Tibial artery (tissue), 4 donors: ENCODE measurements at regions not wholly inside any gene's neighbourhood (a gene's known extent, or its start where the extent isn't known, plus 50 kb on each side); places are given as distances from the start of the nearest gene placed in this dataset.

Experiments used
- DNase-seq, 2 donors: peaks; one replicate each; pipeline ENCODE4 v3.0.0-alpha.2; 2019
- H3K27ac ChIP-seq, 2 donors: fragments of 200-600 bp; sonication (generic) in 1 of 2; 1 replicate in 1 of 2; 2 replicates in 1 of 2; pipeline ENCODE4 v1.5.1; 2018 to 2019; ENCODE audit warnings: mild to moderate bottlenecking in 1 of 2
- H3K27me3 ChIP-seq, 2 donors: fragments of 200-600 bp; sonication (generic) in 1 of 2; one replicate each; pipeline versions ENCODE4 v1.5.1 to v1.6.0; 2016 to 2019
- H3K36me3 ChIP-seq, 3 donors: fragments of 200-600 bp; sonication (generic) in 2 of 3; one replicate each; pipeline ENCODE4 v1.5.1; 2016 to 2019; ENCODE audit warnings: mild to moderate bottlenecking in 2 of 3
- H3K4me1 ChIP-seq, 4 donors: fragments of 200-600 bp; sonication (generic) in 2 of 4; 1 replicate in 3 of 4; 2 replicates in 1 of 4; pipeline ENCODE4 v1.5.1; 2016 to 2019
- H3K4me3 ChIP-seq, 2 donors: fragments of 200-600 bp; sonication (generic) in 1 of 2; 1 replicate in 1 of 2; 2 replicates in 1 of 2; pipeline ENCODE4 v1.5.1; 2018 to 2019; ENCODE audit warnings: mild to moderate bottlenecking in 2 of 2
- H3K9me3 ChIP-seq, 3 donors: fragments of 200-600 bp; sonication (generic) in 1 of 3; one replicate each; pipeline ENCODE4 v1.5.1; 2016 to 2019
- CTCF ChIP-seq, 2 experiments: fragments of 200-600 bp in 1 of 2; fragments of 450-650 bp in 1 of 2; IDR thresholded peaks; one replicate each; pipeline ENCODE4 v1.5.1; 2017 to 2019; ENCODE audit warnings: antibody characterized with exemption in 2 of 2, mild to moderate bottlenecking in 1 of 2, moderate library complexity in 1 of 2
- intact Hi-C: fragments of 100-400 bp; cut with DNase I; formaldehyde crosslinking; loops from one replicate; pipeline ENCODE4 v1.15.0; 2023; ENCODE audit warnings: low total_unique reads

GRCh38 chr2:239607517-239608191, 206.8 kb upstream of the HDAC4 start:
- no peak for TF ChIP-seq CTCF (IDR thresholded peaks at IDR 0.05)
- intact Hi-C loops = no loop called here
- peak in 1 of 2 donors; percentile 50 for DNase-seq

GRCh38 chr2:239606741-239607516, 206.1 kb upstream of the HDAC4 start:
- Histone ChIP-seq H3K27ac (no peak overlapping the region), H3K4me3 (no peak overlapping the region), H3K4me1 (no peaks in the 10 kb centered on the region), H3K9me3 (peaks cover 0 to 6% (median 4%) of the 10 kb centered on the region in 3 donors), H3K36me3 (no peaks in the 10 kb centered on the region), H3K27me3 (peaks cover 0 to 40% of the 10 kb centered on the region in 2 donors)
- intact Hi-C loops = no loop called here
- DNase-seq = no peak
- no peak for TF ChIP-seq CTCF (IDR thresholded peaks at IDR 0.05)

More at GRCh38 chr2:239607517-239608191, 206.8 kb upstream of the HDAC4 start:
- Histone ChIP-seq H3K9me3 (peaks cover 0 to 6% (median 4%) of the 10 kb centered on the region in 3 donors), H3K36me3 (no peaks in the 10 kb centered on the region), H3K4me1 (no peaks in the 10 kb centered on the region), H3K27me3 (peaks cover 0 to 33% of the 10 kb centered on the region in 2 donors), H3K27ac (no peak overlapping the region), H3K4me3 (no peak overlapping the region)

GRCh38 chr2:239605976-239606375, 205.2 kb upstream of the HDAC4 start:
- no peak for DNase-seq
- intact Hi-C loops = no loop called here
- H3K4me1 ChIP-seq = no peaks in the 10 kb centered on the region
- H3K36me3 ChIP-seq = no peaks in the 10 kb centered on the region
- H3K4me3 ChIP-seq = no peak overlapping the region
- H3K27ac ChIP-seq = no peak overlapping the region
- H3K27me3 ChIP-seq = peaks cover 0 to 42% of the 10 kb centered on the region in 2 donors
- no peak for TF ChIP-seq CTCF (IDR thresholded peaks at IDR 0.05)
- H3K9me3 ChIP-seq = peaks cover 0 to 6% (median 4%) of the 10 kb centered on the region in 3 donors

- no peak overlapping the region for H3K4me3 ChIP-seq
- peaks cover 0 to 6% (median 4%) of the 10 kb centered on the region in 3 donors for H3K9me3 ChIP-seq
- DNase-seq = no peak
- intact Hi-C loops = no loop called here
- TF ChIP-seq CTCF (IDR thresholded peaks at IDR 0.05) = no peak
- no peaks in the 10 kb centered on the region for H3K36me3 ChIP-seq
- no peak overlapping the region for H3K27ac ChIP-seq
- H3K27me3 ChIP-seq = peaks cover 0 to 42% of the 10 kb centered on the region in 2 donors
- no peaks in the 10 kb centered on the region for H3K4me1 ChIP-seq
Observed at GRCh38 chr2:239605409-239605808, 204.6 kb upstream of the HDAC4 start.

GRCh38 chr2:239604861-239605260, 204.0 kb upstream of the HDAC4 start:
- Histone ChIP-seq H3K27ac (no peak overlapping the region), H3K4me3 (no peak overlapping the region), H3K36me3 (no peaks in the 10 kb centered on the region), H3K9me3 (peaks cover 0 to 6% (median 4%) of the 10 kb centered on the region in 3 donors), H3K4me1 (no peaks in the 10 kb centered on the region), H3K27me3 (peaks cover 0 to 42% of the 10 kb centered on the region in 2 donors)
- DNase-seq = no peak
- no peak for TF ChIP-seq CTCF (IDR thresholded peaks at IDR 0.05)
- intact Hi-C loops = no loop called here
